GM12878 (cell line): ENCODE measurements at regions not wholly inside any gene's neighbourhood (a gene's known extent, or its start where the extent isn't known, plus 50 kb on each side); places are given as distances from the start of the nearest gene placed in this dataset.

Source experiments
- ETV6 ChIP-seq, 2 experiments: fragments of 450-650 bp in 1 of 2; IDR thresholded peaks in 1 of 2; conservative IDR thresholded peaks in 1 of 2; 2 replicates each; pipeline ENCODE4 v1.6.1; 2014; ENCODE audit warnings: antibody characterized with exemption in 1 of 2, borderline replicate concordance in 1 of 2, low read depth in 1 of 2, mild to moderate bottlenecking in 1 of 2, moderate library complexity in 1 of 2
- HDGF ChIP-seq: fragments of 450-650 bp; IDR thresholded peaks from 2 replicates; pipeline ENCODE4 v1.6.1; 2016; ENCODE audit warnings: antibody characterized with exemption
- JUNB ChIP-seq: IDR thresholded peaks from 2 replicates; pipeline ENCODE4 v1.6.1; 2016; ENCODE audit warnings: antibody characterized with exemption, mild to moderate bottlenecking
- TF ChIP-seq, protein P1 (sequence below): fragments of 450-650 bp; IDR thresholded peaks from 2 replicates; pipeline ENCODE4 v1.6.1; 2016; ENCODE audit warnings: mild to moderate bottlenecking
- TF ChIP-seq, protein P2 (sequence below), 3 experiments: IDR thresholded peaks in 2 of 3; conservative IDR thresholded peaks in 1 of 3; 2 replicates each; pipeline ENCODE4 v1.5.1; 2011; ENCODE audit warnings: low read depth in 3 of 3, low read length in 3 of 3, mild to moderate bottlenecking in 3 of 3, control low read depth in 2 of 3, moderate library complexity in 2 of 3, inconsistent platforms in 1 of 3, mixed read lengths in 1 of 3; ENCODE audit not compliant: control insufficient read depth in 2 of 3, insufficient read depth in 1 of 3; ENCODE audit errors: extremely low read depth in 1 of 3
- TF ChIP-seq, protein P3 (sequence below): IDR thresholded peaks from 2 replicates; pipeline ENCODE4 v1.6.1; 2012; ENCODE audit warnings: mild to moderate bottlenecking, low read depth, low read length

DNA sequence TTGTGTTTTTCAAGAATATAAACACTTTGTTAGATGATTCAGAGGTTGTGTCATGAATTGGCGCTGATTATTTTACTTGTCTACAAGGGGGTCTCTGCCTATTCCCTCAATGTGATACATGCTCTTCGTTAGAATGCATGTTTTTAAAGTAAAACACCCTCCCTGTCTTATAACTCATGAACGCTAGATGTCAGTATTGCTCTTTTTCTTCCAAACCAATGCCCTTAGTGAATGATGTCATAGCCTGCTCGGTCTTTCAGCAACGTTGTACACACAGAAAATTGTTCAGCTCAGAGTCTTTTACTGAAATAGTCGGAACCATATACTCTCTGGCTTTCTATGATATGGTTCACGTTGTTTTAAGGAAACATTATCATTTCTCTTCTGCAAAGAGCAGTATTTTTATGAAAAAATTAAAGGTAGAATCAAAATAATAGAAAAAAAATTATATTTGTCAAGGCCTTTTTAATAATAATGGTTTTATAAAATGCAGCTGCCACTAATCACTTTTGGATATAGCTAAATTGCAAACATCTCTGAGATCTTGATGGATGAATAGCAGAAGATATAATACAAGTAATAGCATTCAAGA lies 292.9 kb downstream of the TLL1 start (continued):
- TF ChIP-seq, protein P1, sequence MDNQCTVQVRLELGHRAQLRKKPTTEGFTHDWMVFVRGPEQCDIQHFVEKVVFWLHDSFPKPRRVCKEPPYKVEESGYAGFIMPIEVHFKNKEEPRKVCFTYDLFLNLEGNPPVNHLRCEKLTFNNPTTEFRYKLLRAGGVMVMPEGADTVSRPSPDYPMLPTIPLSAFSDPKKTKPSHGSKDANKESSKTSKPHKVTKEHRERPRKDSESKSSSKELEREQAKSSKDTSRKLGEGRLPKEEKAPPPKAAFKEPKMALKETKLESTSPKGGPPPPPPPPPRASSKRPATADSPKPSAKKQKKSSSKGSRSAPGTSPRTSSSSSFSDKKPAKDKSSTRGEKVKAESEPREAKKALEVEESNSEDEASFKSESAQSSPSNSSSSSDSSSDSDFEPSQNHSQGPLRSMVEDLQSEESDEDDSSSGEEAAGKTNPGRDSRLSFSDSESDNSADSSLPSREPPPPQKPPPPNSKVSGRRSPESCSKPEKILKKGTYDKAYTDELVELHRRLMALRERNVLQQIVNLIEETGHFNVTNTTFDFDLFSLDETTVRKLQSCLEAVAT: no peak
- TF ChIP-seq ETV6 (conservative IDR thresholded peaks at IDR 0.05 in 1 of 2, IDR thresholded peaks at IDR 0.05 in 1 of 2; ENCODE audit: borderline replicate concordance in 1 of 2, low read depth in 1 of 2) (no peak), JUNB (no peak), HDGF (no peak)
- TF ChIP-seq, protein P2, sequence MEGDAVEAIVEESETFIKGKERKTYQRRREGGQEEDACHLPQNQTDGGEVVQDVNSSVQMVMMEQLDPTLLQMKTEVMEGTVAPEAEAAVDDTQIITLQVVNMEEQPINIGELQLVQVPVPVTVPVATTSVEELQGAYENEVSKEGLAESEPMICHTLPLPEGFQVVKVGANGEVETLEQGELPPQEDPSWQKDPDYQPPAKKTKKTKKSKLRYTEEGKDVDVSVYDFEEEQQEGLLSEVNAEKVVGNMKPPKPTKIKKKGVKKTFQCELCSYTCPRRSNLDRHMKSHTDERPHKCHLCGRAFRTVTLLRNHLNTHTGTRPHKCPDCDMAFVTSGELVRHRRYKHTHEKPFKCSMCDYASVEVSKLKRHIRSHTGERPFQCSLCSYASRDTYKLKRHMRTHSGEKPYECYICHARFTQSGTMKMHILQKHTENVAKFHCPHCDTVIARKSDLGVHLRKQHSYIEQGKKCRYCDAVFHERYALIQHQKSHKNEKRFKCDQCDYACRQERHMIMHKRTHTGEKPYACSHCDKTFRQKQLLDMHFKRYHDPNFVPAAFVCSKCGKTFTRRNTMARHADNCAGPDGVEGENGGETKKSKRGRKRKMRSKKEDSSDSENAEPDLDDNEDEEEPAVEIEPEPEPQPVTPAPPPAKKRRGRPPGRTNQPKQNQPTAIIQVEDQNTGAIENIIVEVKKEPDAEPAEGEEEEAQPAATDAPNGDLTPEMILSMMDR (IDR thresholded peaks at IDR 0.05 in 2 of 3, conservative IDR thresholded peaks at IDR 0.05 in 1 of 3; ENCODE audit: control insufficient read depth in 2 of 3, extremely low read depth in 1 of 3, insufficient read depth in 1 of 3, low read depth in 3 of 3, low read length in 3 of 3): peak; percentile 64 to 84 (median 77); a peak in 5 of 6 replicates
- TF ChIP-seq, protein P3, sequence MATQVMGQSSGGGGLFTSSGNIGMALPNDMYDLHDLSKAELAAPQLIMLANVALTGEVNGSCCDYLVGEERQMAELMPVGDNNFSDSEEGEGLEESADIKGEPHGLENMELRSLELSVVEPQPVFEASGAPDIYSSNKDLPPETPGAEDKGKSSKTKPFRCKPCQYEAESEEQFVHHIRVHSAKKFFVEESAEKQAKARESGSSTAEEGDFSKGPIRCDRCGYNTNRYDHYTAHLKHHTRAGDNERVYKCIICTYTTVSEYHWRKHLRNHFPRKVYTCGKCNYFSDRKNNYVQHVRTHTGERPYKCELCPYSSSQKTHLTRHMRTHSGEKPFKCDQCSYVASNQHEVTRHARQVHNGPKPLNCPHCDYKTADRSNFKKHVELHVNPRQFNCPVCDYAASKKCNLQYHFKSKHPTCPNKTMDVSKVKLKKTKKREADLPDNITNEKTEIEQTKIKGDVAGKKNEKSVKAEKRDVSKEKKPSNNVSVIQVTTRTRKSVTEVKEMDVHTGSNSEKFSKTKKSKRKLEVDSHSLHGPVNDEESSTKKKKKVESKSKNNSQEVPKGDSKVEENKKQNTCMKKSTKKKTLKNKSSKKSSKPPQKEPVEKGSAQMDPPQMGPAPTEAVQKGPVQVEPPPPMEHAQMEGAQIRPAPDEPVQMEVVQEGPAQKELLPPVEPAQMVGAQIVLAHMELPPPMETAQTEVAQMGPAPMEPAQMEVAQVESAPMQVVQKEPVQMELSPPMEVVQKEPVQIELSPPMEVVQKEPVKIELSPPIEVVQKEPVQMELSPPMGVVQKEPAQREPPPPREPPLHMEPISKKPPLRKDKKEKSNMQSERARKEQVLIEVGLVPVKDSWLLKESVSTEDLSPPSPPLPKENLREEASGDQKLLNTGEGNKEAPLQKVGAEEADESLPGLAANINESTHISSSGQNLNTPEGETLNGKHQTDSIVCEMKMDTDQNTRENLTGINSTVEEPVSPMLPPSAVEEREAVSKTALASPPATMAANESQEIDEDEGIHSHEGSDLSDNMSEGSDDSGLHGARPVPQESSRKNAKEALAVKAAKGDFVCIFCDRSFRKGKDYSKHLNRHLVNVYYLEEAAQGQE: no peak
